Calu3 (cell line): ENCODE measurements at regions not wholly inside any gene's neighbourhood (a gene's known extent, or its start where the extent isn't known, plus 50 kb on each side); places are given as distances from the start of the nearest gene placed in this dataset.

Experiments used
- BruUV-seq: library from RNA; stranded (reverse); fragments of 400-500 nt; replicated peaks from 2 replicates; lab custom pipeline; 2021; lab: Mats Ljungman, UMichigan
- CTCF ChIA-PET: fragments of 300-600 bp; sonication (Branson Sonifier 250); formaldehyde crosslinking; loops from one replicate; lab custom pipeline; 2022; ENCODE audit warnings: antibody characterized with exemption; lab: Charles Lee
- DNase-seq: peaks from one replicate; pipeline ENCODE4 v3.0.0; 2022
- H3K27ac Mint-ChIP-seq: one replicate; pipeline ENCODE4 v1.8.0; 2022; ENCODE audit warnings: mixed read lengths; ENCODE audit not compliant: unreplicated experiment
- H3K27me3 Mint-ChIP-seq: one replicate; pipeline ENCODE4 v1.8.0; 2022; ENCODE audit warnings: mixed read lengths; ENCODE audit not compliant: unreplicated experiment
- H3K36me3 Mint-ChIP-seq: one replicate; pipeline ENCODE4 v1.8.0; 2022; ENCODE audit warnings: mild to moderate bottlenecking, moderate library complexity, mixed read lengths; ENCODE audit not compliant: insufficient read depth, unreplicated experiment
- H3K4me1 Mint-ChIP-seq: one replicate; pipeline ENCODE4 v1.8.0; 2022; ENCODE audit warnings: mild to moderate bottlenecking, low read depth, mixed read lengths; ENCODE audit not compliant: unreplicated experiment
- H3K4me3 Mint-ChIP-seq: one replicate; pipeline ENCODE4 v1.8.0; 2022; ENCODE audit warnings: mild to moderate bottlenecking, low read depth, moderate library complexity, mixed read lengths; ENCODE audit not compliant: unreplicated experiment
- H3K9me3 Mint-ChIP-seq: one replicate; pipeline ENCODE4 v1.8.0; 2022; ENCODE audit warnings: low read depth, mixed read lengths; ENCODE audit not compliant: unreplicated experiment
- CTCF ChIP-seq: fragments of 200-600 bp; IDR thresholded peaks from one replicate; pipeline ENCODE4 v1.8.0; 2022; ENCODE audit warnings: antibody characterized with exemption; ENCODE audit not compliant: unreplicated experiment
- intact Hi-C: fragments of 100-400 bp; cut with micrococcal nuclease; formaldehyde crosslinking; loops from one replicate; pipeline ENCODE4 v1.10.0; 2022; ENCODE audit not compliant: unreplicated experiment

- DNase-seq = no peak
- H3K4me1 Mint-ChIP-seq = peaks cover 13% of the 10 kb centered on the region
- no TSS peak for BruUV-seq
- H3K4me3 Mint-ChIP-seq = no peak overlapping the region
- H3K27me3 Mint-ChIP-seq = peaks cover 50% of the 10 kb centered on the region
- TF ChIP-seq CTCF = no peak
- no peaks in the 10 kb centered on the region for H3K36me3 Mint-ChIP-seq
- CTCF ChIA-PET = no interaction called here
- peaks cover 3% of the 10 kb centered on the region for H3K9me3 Mint-ChIP-seq
- intact Hi-C loops = no loop called here
- peak overlapping the region; percentile 63 for H3K27ac Mint-ChIP-seq
These were observed 77.1 kb upstream of the GSE1 start for GRCh38 chr16:85536073-85536410.

DNA sequence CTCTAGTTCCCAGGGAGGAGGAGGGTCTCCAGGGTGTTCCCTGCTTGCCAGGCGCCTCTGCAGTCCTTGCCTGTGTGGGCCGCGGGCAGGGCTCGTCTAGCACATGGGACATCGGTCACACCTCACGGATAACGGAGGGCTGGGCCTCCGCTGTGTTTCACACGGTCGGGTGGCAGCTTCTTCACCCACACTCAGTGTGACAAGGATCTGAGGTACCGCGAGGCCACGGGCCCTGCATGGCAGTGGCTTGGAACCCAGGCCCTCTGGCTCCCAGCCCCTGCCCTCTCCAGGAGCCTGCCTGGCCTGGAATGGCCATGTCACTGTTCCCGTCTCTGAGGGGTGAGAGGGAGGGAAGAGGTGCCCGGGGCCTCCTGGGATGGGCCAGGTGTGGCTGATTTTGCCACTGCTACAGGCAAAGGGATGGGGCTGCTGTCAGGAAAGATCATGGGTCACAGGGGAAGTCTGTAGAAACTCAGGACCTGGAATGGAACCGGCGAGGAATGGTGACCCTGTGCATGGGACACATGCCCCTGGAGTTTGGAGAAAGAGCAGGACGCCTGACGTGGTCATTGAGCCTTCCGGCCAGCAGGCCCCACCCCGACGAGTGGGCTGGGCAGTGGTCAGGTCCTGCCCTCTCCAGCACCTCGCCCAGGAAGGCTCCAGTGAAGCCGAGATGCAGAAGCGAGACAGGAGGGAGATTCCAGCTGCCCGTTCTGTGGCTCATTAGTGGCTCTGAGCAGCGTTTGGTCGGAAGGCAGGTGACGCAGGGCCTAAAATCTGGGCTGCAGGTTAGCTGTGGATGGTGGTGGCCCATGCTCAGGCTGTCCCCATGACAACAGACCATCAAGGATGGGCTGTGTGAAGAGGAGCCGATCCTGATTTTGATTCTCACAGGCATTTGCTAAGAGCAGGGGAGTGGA, 76.5 kb upstream of the GSE1 start:
- no peak for DNase-seq
- H3K27ac Mint-ChIP-seq = no peak overlapping the region
- peaks cover 13% of the 10 kb centered on the region for H3K4me1 Mint-ChIP-seq
- CTCF ChIA-PET = interaction anchor here (1.1 kb wide), 1 partner anchor 9 kb away, joined by 3 read pairs; no protein-coding TSS in a partner anchor
- BruUV-seq = no TSS peak
- TF ChIP-seq CTCF = no peak
- no peaks in the 10 kb centered on the region for H3K36me3 Mint-ChIP-seq
- intact Hi-C loops = no loop called here
- peaks cover 50% of the 10 kb centered on the region for H3K27me3 Mint-ChIP-seq
- H3K9me3 Mint-ChIP-seq = peaks cover 3% of the 10 kb centered on the region
- H3K4me3 Mint-ChIP-seq = no peak overlapping the region

GRCh38 chr16:85537331-85537788, 75.8 kb upstream of the GSE1 start:
- Mint-ChIP-seq H3K36me3 (no peaks in the 10 kb centered on the region), H3K27ac (no peak overlapping the region), H3K9me3 (peaks cover 3% of the 10 kb centered on the region), H3K4me3 (no peak overlapping the region), H3K27me3 (peaks cover 50% of the 10 kb centered on the region), H3K4me1 (peaks cover 13% of the 10 kb centered on the region)
- intact Hi-C loops = no loop called here
- BruUV-seq = no TSS peak
- DNase-seq = no peak
- no peak for TF ChIP-seq CTCF
- CTCF ChIA-PET = interaction anchor here (1.1 kb wide), 1 partner anchor 8 kb away, joined by 3 read pairs; no protein-coding TSS in a partner anchor

GRCh38 chr16:85537795-85538401, 75.2 kb upstream of the GSE1 start:
- peaks cover 52% of the 10 kb centered on the region for H3K27me3 Mint-ChIP-seq
- intact Hi-C loops = no loop called here
- no peak overlapping the region for H3K27ac Mint-ChIP-seq
- DNase-seq = no peak
- CTCF ChIA-PET = interaction anchor here (0.5 to 1.1 kb wide), 2 partner anchors 8 to 116 kb away, joined by 3 read pairs; no protein-coding TSS in a partner anchor
- H3K4me1 Mint-ChIP-seq = peaks cover 13% of the 10 kb centered on the region
- no peak overlapping the region for H3K4me3 Mint-ChIP-seq
- no peak for TF ChIP-seq CTCF
- BruUV-seq = no TSS peak
- H3K9me3 Mint-ChIP-seq = peaks cover 3% of the 10 kb centered on the region
- no peaks in the 10 kb centered on the region for H3K36me3 Mint-ChIP-seq
